ENCODE measurements at regions not wholly inside any gene's neighbourhood (a gene's known extent, or its start where the extent isn't known, plus 50 kb on each side); places are given as distances from the start of the nearest gene placed in this dataset.

GRCh38 chr2:164190700-164191099 is 430.6 kb downstream of the GRB14 start:
- DNase-seq, result no peak
- intact Hi-C loops (cut with DNase I), result no loop called here

GRCh38 chr2:164189851-164190250 is 431.4 kb downstream of the GRB14 start:
- DNase-seq, result no peak
- intact Hi-C loops (cut with DNase I), result no loop called here

- no peak for DNase-seq
- intact Hi-C loops (cut with DNase I), result no loop called here
These were observed 434.2 kb downstream of the GRB14 start for GRCh38 chr2:164187121-164187520.

GRCh38 chr2:164186591-164186990 is 434.7 kb downstream of the GRB14 start:
- intact Hi-C loops (cut with DNase I), result no loop called here
- DNase-seq, result no peak

GRCh38 chr2:164182116-164182627 is 439.1 kb downstream of the GRB14 start:
- no peak for DNase-seq
- intact Hi-C loops (cut with DNase I), result no loop called here

GRCh38 chr2:164178835-164179465 is 442.3 kb downstream of the GRB14 start:
- intact Hi-C loops (cut with DNase I), result no loop called here

GRCh38 chr2:164164602-164165001 is 428.8 kb upstream of the FIGN start:
- no peak for DNase-seq
- intact Hi-C loops (cut with DNase I), result no loop called here

More at GRCh38 chr2:164178835-164179465, 442.3 kb downstream of the GRB14 start:
- no peak for DNase-seq

- intact Hi-C loops (cut with DNase I), result no loop called here
- DNase-seq, result no peak
These were observed 419.8 kb upstream of the FIGN start for GRCh38 chr2:164155558-164155957.

GRCh38 chr2:164151522-164151921 is 415.7 kb upstream of the FIGN start:
- intact Hi-C loops (cut with DNase I), result no loop called here
- DNase-seq, result no peak

- intact Hi-C loops (cut with DNase I), result no loop called here
These were observed 414.8 kb upstream of the FIGN start for GRCh38 chr2:164150604-164151003.

GRCh38 chr2:164146441-164146840 is 410.6 kb upstream of the FIGN start:
- no peak for DNase-seq
- intact Hi-C loops (cut with DNase I), result no loop called here

More at GRCh38 chr2:164150604-164151003, 414.8 kb upstream of the FIGN start:
- no peak for DNase-seq

- no peak for DNase-seq
- intact Hi-C loops (cut with DNase I), result no loop called here
These were observed 409.5 kb upstream of the FIGN start for GRCh38 chr2:164145093-164145987.

- no peak for DNase-seq
- intact Hi-C loops (cut with DNase I), result no loop called here
These were observed 407.5 kb upstream of the FIGN start for GRCh38 chr2:164143183-164143930.

- no peak for DNase-seq
- intact Hi-C loops (cut with DNase I), result no loop called here
These were observed 406.9 kb upstream of the FIGN start for GRCh38 chr2:164142755-164143154.

GRCh38 chr2:164141271-164141670 is 405.5 kb upstream of the FIGN start:
- DNase-seq, result no peak
- intact Hi-C loops (cut with DNase I), result no loop called here

- intact Hi-C loops (cut with DNase I), result no loop called here
These were observed 402.9 kb upstream of the FIGN start for GRCh38 chr2:164138750-164139149.

GRCh38 chr2:164134336-164134735 is 398.5 kb upstream of the FIGN start:
- DNase-seq, result peak in 5 of 42 donors; percentile 3 to 21 (median 17)
- intact Hi-C loops (cut with DNase I), result no loop called here

More at GRCh38 chr2:164138750-164139149, 402.9 kb upstream of the FIGN start:
- no peak for DNase-seq

GRCh38 chr2:164127971-164128527 is 392.2 kb upstream of the FIGN start:
- DNase-seq, result no peak
- intact Hi-C loops (cut with DNase I), result no loop called here

- intact Hi-C loops (cut with DNase I), result no loop called here
- DNase-seq, result peak in 2 of 42 donors; percentile 13 to 39
These were observed 391.3 kb upstream of the FIGN start for GRCh38 chr2:164126960-164127660.

Measured in head of caudate nucleus (tissue), 42 donors.